HL-60 (cell line): ENCODE measurements at regions not wholly inside any gene's neighbourhood (a gene's known extent, or its start where the extent isn't known, plus 50 kb on each side); places are given as distances from the start of the nearest gene placed in this dataset.

Experiments used
- DNase-seq, 2 experiments: peaks; one replicate each; pipeline ENCODE4 v3.0.0-alpha.2; 2010 to 2020; ENCODE audit warnings: low read depth in 1 of 2, low spot score in 1 of 2
- H3K27ac ChIP-seq: fragments of 250-450 bp; sonication (Bioruptor Pico); replicated peaks from 2 replicates; pipeline ENCODE4 v1.5.1; 2020; ENCODE audit warnings: mild to moderate bottlenecking, moderate library complexity
- H3K27me3 ChIP-seq: fragments of 250-450 bp; sonication (Bioruptor Pico); 2 replicates; pipeline ENCODE4 v1.5.1; 2021; ENCODE audit warnings: mild to moderate bottlenecking, moderate library complexity; ENCODE audit not compliant: insufficient read depth, poor library complexity, severe bottlenecking
- H3K4me3 ChIP-seq: replicated peaks from 2 replicates; pipeline ENCODE4 v1.5.1; 2011; ENCODE audit warnings: mild to moderate bottlenecking, control low read depth, low read length; ENCODE audit not compliant: insufficient read depth
- GABPA ChIP-seq: IDR thresholded peaks from 2 replicates; pipeline ENCODE4 v1.6.1; 2012; ENCODE audit warnings: low read depth
- POLR2AphosphoS5 ChIP-seq: IDR thresholded peaks from 2 replicates; pipeline ENCODE4 v1.6.1; 2012; ENCODE audit warnings: low read depth
- REST ChIP-seq: IDR thresholded peaks from 2 replicates; pipeline ENCODE4 v1.6.1; 2012; ENCODE audit warnings: low read depth; ENCODE audit not compliant: insufficient replicate concordance
- SPI1 ChIP-seq: IDR thresholded peaks from 2 replicates; pipeline ENCODE4 v1.6.1; 2012; ENCODE audit warnings: low read depth, mild to moderate bottlenecking, borderline replicate concordance
- TF ChIP-seq, protein P1 (sequence below): IDR thresholded peaks from one replicate; pipeline ENCODE4 v1.5.1; 2011; ENCODE audit warnings: low read length, control low read depth, inconsistent platforms; ENCODE audit not compliant: insufficient read depth

DNA sequence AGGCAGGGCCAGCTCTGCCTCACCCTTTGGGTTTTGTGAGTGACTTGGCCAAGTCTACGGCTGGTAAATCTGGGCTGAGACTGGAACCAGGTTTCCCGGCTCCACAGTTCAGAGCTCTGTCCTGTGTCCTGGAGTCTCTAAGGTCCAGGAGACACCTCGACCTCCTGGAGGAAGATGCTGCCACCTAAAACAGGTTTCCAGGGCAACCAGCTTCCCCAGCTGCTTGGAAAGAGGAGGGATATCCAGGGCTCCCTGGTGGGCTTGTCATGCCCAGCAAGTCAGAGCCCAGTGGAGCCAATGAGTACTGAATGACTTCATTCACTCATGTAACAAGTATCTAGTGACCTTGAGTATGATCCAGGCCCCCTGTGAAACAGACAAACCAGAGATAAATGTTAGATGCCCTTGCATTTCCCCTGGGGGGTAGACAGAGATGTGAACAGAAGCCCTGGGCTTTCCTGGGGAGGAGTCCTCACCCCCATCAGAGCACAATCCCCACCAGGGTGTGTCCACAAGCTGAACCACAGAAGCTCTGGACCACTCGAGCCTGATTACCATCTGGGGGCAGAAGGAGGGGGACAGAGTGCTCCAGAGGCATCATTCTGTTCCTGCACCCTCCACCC is 181.2 kb upstream of the RAB4A start:
- DNase-seq: no peak
- no peak for TF ChIP-seq SPI1
- TF ChIP-seq GABPA: no peak
- TF ChIP-seq, protein P1, sequence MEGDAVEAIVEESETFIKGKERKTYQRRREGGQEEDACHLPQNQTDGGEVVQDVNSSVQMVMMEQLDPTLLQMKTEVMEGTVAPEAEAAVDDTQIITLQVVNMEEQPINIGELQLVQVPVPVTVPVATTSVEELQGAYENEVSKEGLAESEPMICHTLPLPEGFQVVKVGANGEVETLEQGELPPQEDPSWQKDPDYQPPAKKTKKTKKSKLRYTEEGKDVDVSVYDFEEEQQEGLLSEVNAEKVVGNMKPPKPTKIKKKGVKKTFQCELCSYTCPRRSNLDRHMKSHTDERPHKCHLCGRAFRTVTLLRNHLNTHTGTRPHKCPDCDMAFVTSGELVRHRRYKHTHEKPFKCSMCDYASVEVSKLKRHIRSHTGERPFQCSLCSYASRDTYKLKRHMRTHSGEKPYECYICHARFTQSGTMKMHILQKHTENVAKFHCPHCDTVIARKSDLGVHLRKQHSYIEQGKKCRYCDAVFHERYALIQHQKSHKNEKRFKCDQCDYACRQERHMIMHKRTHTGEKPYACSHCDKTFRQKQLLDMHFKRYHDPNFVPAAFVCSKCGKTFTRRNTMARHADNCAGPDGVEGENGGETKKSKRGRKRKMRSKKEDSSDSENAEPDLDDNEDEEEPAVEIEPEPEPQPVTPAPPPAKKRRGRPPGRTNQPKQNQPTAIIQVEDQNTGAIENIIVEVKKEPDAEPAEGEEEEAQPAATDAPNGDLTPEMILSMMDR: no peak
- TF ChIP-seq POLR2AphosphoS5: no peak
- no peak for TF ChIP-seq REST
- H3K27me3 ChIP-seq: no peaks in the 10 kb centered on the region
- no peak overlapping the region for H3K27ac ChIP-seq
- H3K4me3 ChIP-seq: no peak overlapping the region

DNA sequence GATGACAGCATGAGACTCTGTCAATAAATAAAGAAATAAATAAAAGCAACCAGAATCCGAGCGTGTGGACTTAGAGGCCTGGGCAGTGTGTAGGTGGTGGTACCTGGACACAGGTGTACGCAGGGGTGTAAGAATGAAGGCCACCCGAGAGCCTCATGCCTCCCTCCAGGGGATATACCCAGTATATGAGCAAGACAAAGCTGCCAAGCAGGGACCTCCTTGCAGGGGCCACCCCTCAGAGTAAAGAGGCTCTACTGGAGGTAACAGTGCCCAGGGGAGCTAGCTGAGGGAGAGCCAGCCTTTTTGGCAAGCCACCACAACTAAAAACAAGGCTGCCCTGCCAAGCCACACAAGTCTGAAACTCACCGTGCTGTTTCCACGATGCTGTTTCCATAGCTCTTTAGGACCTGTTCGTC is 179.2 kb upstream of the RAB4A start:
- TF ChIP-seq, protein P1: no peak
- no peak for TF ChIP-seq GABPA
- no peak for TF ChIP-seq REST
- TF ChIP-seq POLR2AphosphoS5: no peak
- TF ChIP-seq SPI1: no peak
- Histone ChIP-seq H3K27ac (no peak overlapping the region), H3K27me3 (no peaks in the 10 kb centered on the region), H3K4me3 (no peak overlapping the region)
- DNase-seq: no peak

DNA sequence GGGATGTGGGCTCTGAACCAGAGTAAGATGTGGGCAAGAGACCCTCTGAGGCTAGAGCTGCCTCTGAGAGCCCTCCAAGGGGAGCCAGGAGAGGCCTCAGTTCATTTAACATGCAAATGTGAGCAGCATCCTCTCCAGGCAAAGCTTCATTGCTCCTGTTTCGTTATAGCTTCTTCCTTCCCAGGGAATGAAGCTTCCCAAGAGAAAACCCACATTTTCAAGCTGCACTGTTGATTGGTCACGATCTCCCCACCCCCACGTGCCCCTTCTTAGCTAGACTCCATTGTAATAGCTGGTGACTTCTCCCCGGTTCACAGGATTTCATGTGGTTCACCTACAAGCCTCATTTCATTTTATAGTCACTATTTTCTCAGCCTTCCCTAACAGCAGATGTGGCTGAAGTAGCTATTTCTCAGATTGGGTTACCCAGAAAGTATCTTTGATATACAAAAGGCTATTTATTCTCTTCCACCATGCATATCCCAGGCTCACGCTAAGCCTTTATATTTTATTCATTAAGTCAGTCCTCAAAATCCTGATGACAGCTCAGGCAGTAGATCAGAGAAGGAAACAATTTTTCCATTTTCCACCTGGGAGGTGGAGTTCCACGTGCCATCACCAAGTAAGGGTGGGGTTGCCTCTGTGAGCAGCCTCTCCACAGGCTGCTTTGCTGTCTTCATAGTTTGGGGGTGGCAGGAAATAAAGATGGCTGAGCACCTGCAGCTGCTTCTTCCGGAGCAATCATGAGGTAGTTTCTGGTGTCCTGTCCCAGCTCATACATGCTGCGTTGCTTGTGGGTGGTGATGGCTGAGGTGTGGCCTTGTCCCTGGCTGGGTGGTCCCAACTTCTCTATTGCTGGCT is 178.3 kb upstream of the RAB4A start:
- no peak overlapping the region for H3K27ac ChIP-seq
- no peak overlapping the region for H3K4me3 ChIP-seq
- no peak for DNase-seq
- no peaks in the 10 kb centered on the region for H3K27me3 ChIP-seq
- TF ChIP-seq, protein P1: no peak
- TF ChIP-seq SPI1 (no peak), POLR2AphosphoS5 (no peak), REST (no peak), GABPA (no peak)
